Peyer's patch (tissue), 4 donors: ENCODE measurements at regions not wholly inside any gene's neighbourhood (a gene's known extent, or its start where the extent isn't known, plus 50 kb on each side); places are given as distances from the start of the nearest gene placed in this dataset.

Source experiments
- CTCF ChIP-seq, 6 experiments: fragments of 450-650 bp in 4 of 6; fragments of 200-600 bp in 2 of 6; sonication (generic) in 1 of 6; IDR thresholded peaks; one replicate each; pipeline ENCODE4 v1.5.1; 2017 to 2019; ENCODE audit warnings: antibody characterized with exemption in 6 of 6, mild to moderate bottlenecking in 3 of 6, moderate library complexity in 1 of 6
- POLR2A ChIP-seq, 2 donors: fragments of 450-650 bp; IDR thresholded peaks; one replicate each; pipeline ENCODE4 v1.5.1; 2017; ENCODE audit warnings: antibody characterized with exemption in 2 of 2, mild to moderate bottlenecking in 2 of 2, moderate library complexity in 2 of 2

- no peak for TF ChIP-seq POLR2A (IDR thresholded peaks at IDR 0.05)
- TF ChIP-seq CTCF (IDR thresholded peaks at IDR 0.05) = no peak
These were observed 592.1 kb downstream of the PRELID2 start for GRCh38 chr5:145243016-145243415.
